GM19025 (cell line): ENCODE measurements at regions not wholly inside any gene's neighbourhood (a gene's known extent, or its start where the extent isn't known, plus 50 kb on each side); places are given as distances from the start of the nearest gene placed in this dataset.

Experiments
- ATAC-seq: cut with Tn5 transposase; IDR thresholded peaks from one replicate; pipeline ENCODE4 v1.9.1; 2021; ENCODE audit warnings: mild to moderate bottlenecking, low read depth, moderate library complexity; ENCODE audit not compliant: unreplicated experiment

GRCh38 chr14:49994951-49995561 lies 102.2 kb downstream of the ARF6 start:
- no peak for ATAC-seq

- ATAC-seq = no peak
These were observed 105.1 kb downstream of the ARF6 start for GRCh38 chr14:49997991-49998390.

- ATAC-seq = peak; percentile 37
These were observed 106.4 kb downstream of the ARF6 start for GRCh38 chr14:49999146-49999761.

- ATAC-seq = no peak
These were observed 107.0 kb downstream of the ARF6 start for GRCh38 chr14:49999826-50000379.

- peak; percentile 20 for ATAC-seq
These were observed 107.7 kb downstream of the ARF6 start for GRCh38 chr14:50000380-50001150.

- no peak for ATAC-seq
These were observed 108.5 kb downstream of the ARF6 start for GRCh38 chr14:50001151-50001998.

- ATAC-seq = no peak
These were observed 109.4 kb downstream of the ARF6 start for GRCh38 chr14:50001999-50002925.

- ATAC-seq = no peak
These were observed 110.0 kb downstream of the ARF6 start for GRCh38 chr14:50002926-50003212.

GRCh38 chr14:50003213-50004021 lies 110.5 kb downstream of the ARF6 start:
- peak; percentile 45 for ATAC-seq

- no peak for ATAC-seq
These were observed 110.2 kb downstream of the VCPKMT start for GRCh38 chr14:50006141-50006540.

- no peak for ATAC-seq
These were observed 109.1 kb downstream of the VCPKMT start for GRCh38 chr14:50007123-50007903.

GRCh38 chr14:50008562-50008961 lies 107.8 kb downstream of the VCPKMT start:
- no peak for ATAC-seq

GRCh38 chr14:50008974-50009373 lies 107.4 kb downstream of the VCPKMT start:
- no peak for ATAC-seq

- no peak for ATAC-seq
These were observed 105.6 kb downstream of the VCPKMT start for GRCh38 chr14:50010752-50011151.

- ATAC-seq = no peak
These were observed 105.1 kb downstream of the VCPKMT start for GRCh38 chr14:50011242-50011641.

- no peak for ATAC-seq
These were observed 103.7 kb downstream of the VCPKMT start for GRCh38 chr14:50012644-50013043.

GRCh38 chr14:50013198-50013918 lies 103.0 kb downstream of the VCPKMT start:
- no peak for ATAC-seq
